ENCODE measurements at regions not wholly inside any gene's neighbourhood (a gene's known extent, or its start where the extent isn't known, plus 50 kb on each side); places are given as distances from the start of the nearest gene placed in this dataset.

- H3K4me3 ChIP-seq (replicated peaks; ENCODE audit: low read depth, low read length): no peak overlapping the region
- TF ChIP-seq CTCF (IDR thresholded peaks at IDR 0.05; ENCODE audit: low read length, missing control alignments): no peak
- no peak for DNase-seq (ENCODE audit: low read depth)
These were observed 263.1 kb downstream of the ACTR3B start for GRCh38 chr7:153022475-153023193.

- no peak overlapping the region for H3K4me3 ChIP-seq (replicated peaks; ENCODE audit: low read depth, low read length)
- no peak for DNase-seq (ENCODE audit: low read depth)
- TF ChIP-seq CTCF (IDR thresholded peaks at IDR 0.05; ENCODE audit: low read length, missing control alignments): no peak
These were observed 263.6 kb downstream of the ACTR3B start for GRCh38 chr7:153023194-153023592.

GRCh38 chr7:153027210-153027609 lies 267.7 kb downstream of the ACTR3B start:
- no peak for DNase-seq (ENCODE audit: low read depth)
- H3K4me3 ChIP-seq (replicated peaks; ENCODE audit: low read depth, low read length): no peak overlapping the region
- TF ChIP-seq CTCF (IDR thresholded peaks at IDR 0.05; ENCODE audit: low read length, missing control alignments): no peak

- no peak for TF ChIP-seq CTCF (IDR thresholded peaks at IDR 0.05; ENCODE audit: low read length, missing control alignments)
- DNase-seq (ENCODE audit: low read depth): no peak
- H3K4me3 ChIP-seq (replicated peaks; ENCODE audit: low read depth, low read length): no peak overlapping the region
These were observed 268.4 kb downstream of the ACTR3B start for GRCh38 chr7:153027904-153028303.

- TF ChIP-seq CTCF (IDR thresholded peaks at IDR 0.05; ENCODE audit: low read length, missing control alignments): no peak
- no peak overlapping the region for H3K4me3 ChIP-seq (replicated peaks; ENCODE audit: low read depth, low read length)
- no peak for DNase-seq (ENCODE audit: low read depth)
These were observed 271.4 kb downstream of the ACTR3B start for GRCh38 chr7:153030976-153031375.

- DNase-seq (ENCODE audit: low read depth): no peak
- TF ChIP-seq CTCF (IDR thresholded peaks at IDR 0.05; ENCODE audit: low read length, missing control alignments): no peak
- H3K4me3 ChIP-seq (replicated peaks; ENCODE audit: low read depth, low read length): no peak overlapping the region
These were observed 275.2 kb downstream of the ACTR3B start for GRCh38 chr7:153034791-153035190.

All from fibroblast of pulmonary artery (primary cell).